ENCODE measurements at regions not wholly inside any gene's neighbourhood (a gene's known extent, or its start where the extent isn't known, plus 50 kb on each side); places are given as distances from the start of the nearest gene placed in this dataset.

DNA sequence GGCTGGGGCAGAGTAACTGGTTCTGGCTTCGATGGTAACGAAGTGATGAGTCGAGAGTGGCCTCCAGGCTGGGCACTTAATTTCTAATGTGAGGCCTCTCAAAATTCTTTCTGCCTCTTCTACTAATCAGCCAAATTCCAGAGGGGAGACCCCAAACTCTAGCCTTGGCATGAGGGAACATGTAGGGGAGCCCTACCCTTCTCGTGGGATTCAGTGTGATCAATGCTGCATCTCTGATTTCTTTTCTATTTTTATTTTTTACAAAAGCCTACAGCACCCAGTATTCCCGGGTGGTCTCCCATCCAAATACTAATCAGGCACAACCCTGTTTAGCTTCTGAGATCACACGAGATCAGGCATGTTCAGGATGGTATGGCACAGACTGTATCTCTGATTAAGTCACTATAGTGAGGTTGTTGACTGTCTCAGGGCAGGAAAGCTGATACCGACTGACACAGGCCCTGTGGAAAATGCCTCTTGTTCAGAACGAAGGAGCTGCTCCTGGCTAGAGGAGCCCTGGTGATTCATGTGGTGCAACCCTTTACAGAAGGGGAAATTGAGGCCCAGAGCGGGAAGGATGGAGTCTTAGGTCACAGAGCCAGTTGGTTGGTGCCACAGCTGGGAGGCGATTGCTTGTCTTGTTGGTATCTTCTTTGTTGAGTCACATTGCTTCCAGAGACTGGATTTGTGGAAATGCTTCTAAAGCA lies 126.3 kb upstream of the HS6ST1 start (continued):
- TF ChIP-seq, protein P1, sequence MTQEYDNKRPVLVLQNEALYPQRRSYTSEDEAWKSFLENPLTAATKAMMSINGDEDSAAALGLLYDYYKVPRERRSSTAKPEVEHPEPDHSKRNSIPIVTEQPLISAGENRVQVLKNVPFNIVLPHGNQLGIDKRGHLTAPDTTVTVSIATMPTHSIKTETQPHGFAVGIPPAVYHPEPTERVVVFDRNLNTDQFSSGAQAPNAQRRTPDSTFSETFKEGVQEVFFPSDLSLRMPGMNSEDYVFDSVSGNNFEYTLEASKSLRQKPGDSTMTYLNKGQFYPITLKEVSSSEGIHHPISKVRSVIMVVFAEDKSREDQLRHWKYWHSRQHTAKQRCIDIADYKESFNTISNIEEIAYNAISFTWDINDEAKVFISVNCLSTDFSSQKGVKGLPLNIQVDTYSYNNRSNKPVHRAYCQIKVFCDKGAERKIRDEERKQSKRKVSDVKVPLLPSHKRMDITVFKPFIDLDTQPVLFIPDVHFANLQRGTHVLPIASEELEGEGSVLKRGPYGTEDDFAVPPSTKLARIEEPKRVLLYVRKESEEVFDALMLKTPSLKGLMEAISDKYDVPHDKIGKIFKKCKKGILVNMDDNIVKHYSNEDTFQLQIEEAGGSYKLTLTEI (CRISPR knock-in tag; conservative IDR thresholded peaks at IDR 0.05): no peak
- no peak for TF ChIP-seq GPN1 (CRISPR knock-in tag; IDR thresholded peaks at IDR 0.05; ENCODE audit: borderline replicate concordance)
- no peak for TF ChIP-seq TEAD2 (CRISPR knock-in tag; IDR thresholded peaks at IDR 0.05)

DNA sequence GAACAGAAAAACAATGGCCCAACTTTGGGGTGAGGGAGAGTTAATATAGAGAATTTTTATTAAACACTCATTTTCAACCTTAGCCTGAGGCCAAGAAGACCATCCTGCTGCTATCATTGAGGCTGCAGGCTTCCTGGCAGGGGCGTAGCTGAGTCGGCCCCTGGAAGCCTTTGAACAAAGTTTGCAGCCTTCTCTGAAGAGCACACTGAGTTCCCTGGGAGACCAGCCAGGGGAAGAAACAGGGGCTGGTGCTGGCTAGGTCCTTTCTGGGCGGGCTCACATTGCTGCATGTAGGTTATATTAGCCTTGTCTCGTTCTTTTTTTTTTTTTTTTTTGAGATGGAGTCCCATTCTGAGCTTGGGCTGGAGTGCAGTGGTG lies 126.8 kb upstream of the HS6ST1 start:
- Histone ChIP-seq H2AFZ (ENCODE audit: low read length) (no peak overlapping the region), H3K9ac (ENCODE audit: insufficient read depth, low read depth, low read length) (no peak overlapping the region), H3K27ac (ENCODE audit: extremely low read length, insufficient read depth, low read length) (no peak overlapping the region), H3K27me3 (ENCODE audit: control insufficient read depth in 1 of 2, insufficient read depth in 2 of 2, low read length in 2 of 2) (peaks cover 2 to 3% of the 10 kb centered on the region in 2 experiments; a peak in 2 of 5 replicates), H3K4me2 (ENCODE audit: low read depth, low read length) (no peak overlapping the region), H3K79me2 (ENCODE audit: insufficient read depth, low read length) (no peaks in the 10 kb centered on the region), H3K4me1 (ENCODE audit: insufficient read depth, low read length) (peaks cover 21% of the 10 kb centered on the region), H3K36me3 (replicated peaks in 1 of 2; ENCODE audit: control insufficient read depth in 1 of 2, insufficient read depth in 2 of 2, low read length in 2 of 2) (no peaks in the 10 kb centered on the region), H3K9me3 (ENCODE audit: low read length) (no peaks in the 10 kb centered on the region), H4K20me1 (ENCODE audit: insufficient read depth, low read length) (no peaks in the 10 kb centered on the region), H3K4me3 (replicated peaks in 1 of 3; ENCODE audit: insufficient read depth in 1 of 3, low read depth in 2 of 3, low read length in 3 of 3) (no peak overlapping the region)
- WGBS (ENCODE audit: low lambda C conversion rate): 37% methylated on average over 4 of the region's 4 CpGs
- CTCF ChIA-PET (ENCODE audit: low intra/inter-chr PET ratio, low total read pairs): no interaction called here
- ATAC-seq (no peak), DNase-seq (ENCODE audit: low spot score) (no peak), FAIRE-seq (no peak)
- POLR2A ChIA-PET: interaction anchor here (0.7 kb wide), 1 partner anchor 45 kb away, joined by 4 read pairs; no protein-coding TSS in a partner anchor
- TF ChIP-seq, protein P2, sequence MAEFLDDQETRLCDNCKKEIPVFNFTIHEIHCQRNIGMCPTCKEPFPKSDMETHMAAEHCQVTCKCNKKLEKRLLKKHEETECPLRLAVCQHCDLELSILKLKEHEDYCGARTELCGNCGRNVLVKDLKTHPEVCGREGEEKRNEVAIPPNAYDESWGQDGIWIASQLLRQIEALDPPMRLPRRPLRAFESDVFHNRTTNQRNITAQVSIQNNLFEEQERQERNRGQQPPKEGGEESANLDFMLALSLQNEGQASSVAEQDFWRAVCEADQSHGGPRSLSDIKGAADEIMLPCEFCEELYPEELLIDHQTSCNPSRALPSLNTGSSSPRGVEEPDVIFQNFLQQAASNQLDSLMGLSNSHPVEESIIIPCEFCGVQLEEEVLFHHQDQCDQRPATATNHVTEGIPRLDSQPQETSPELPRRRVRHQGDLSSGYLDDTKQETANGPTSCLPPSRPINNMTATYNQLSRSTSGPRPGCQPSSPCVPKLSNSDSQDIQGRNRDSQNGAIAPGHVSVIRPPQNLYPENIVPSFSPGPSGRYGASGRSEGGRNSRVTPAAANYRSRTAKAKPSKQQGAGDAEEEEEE (CRISPR knock-in tag; IDR thresholded peaks at IDR 0.05; ENCODE audit: borderline replicate concordance): no peak
- TF ChIP-seq, protein P3, sequence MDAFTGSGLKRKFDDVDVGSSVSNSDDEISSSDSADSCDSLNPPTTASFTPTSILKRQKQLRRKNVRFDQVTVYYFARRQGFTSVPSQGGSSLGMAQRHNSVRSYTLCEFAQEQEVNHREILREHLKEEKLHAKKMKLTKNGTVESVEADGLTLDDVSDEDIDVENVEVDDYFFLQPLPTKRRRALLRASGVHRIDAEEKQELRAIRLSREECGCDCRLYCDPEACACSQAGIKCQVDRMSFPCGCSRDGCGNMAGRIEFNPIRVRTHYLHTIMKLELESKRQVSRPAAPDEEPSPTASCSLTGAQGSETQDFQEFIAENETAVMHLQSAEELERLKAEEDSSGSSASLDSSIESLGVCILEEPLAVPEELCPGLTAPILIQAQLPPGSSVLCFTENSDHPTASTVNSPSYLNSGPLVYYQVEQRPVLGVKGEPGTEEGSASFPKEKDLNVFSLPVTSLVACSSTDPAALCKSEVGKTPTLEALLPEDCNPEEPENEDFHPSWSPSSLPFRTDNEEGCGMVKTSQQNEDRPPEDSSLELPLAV (CRISPR knock-in tag; conservative IDR thresholded peaks at IDR 0.05; ENCODE audit: low read depth): no peak
- TF ChIP-seq SNRNP70 (IDR thresholded peaks at IDR 0.05; ENCODE audit: low read depth, low read length) (no peak), ZNF709 (CRISPR knock-in tag; IDR thresholded peaks at IDR 0.05) (no peak), EED (CRISPR knock-in tag; IDR thresholded peaks at IDR 0.05) (no peak)
- BruUV-seq (replicated peaks): no TSS peak
- intact Hi-C loops (cut with micrococcal nuclease; ENCODE audit: unreplicated experiment) (no loop called here), in situ Hi-C loops (cut with HindIII; ENCODE audit: extremely low pct_ligation_motif_present, low pct_unique_long_range_greater_than_20kb) (no loop called here)
